HG02884 (cell line): ENCODE measurements at regions not wholly inside any gene's neighbourhood (a gene's known extent, or its start where the extent isn't known, plus 50 kb on each side); places are given as distances from the start of the nearest gene placed in this dataset.

Experiments
- ATAC-seq: cut with Tn5 transposase; IDR thresholded peaks from one replicate; pipeline ENCODE4 v1.9.1; 2021; ENCODE audit warnings: mild to moderate bottlenecking, moderate library complexity; ENCODE audit not compliant: unreplicated experiment

DNA sequence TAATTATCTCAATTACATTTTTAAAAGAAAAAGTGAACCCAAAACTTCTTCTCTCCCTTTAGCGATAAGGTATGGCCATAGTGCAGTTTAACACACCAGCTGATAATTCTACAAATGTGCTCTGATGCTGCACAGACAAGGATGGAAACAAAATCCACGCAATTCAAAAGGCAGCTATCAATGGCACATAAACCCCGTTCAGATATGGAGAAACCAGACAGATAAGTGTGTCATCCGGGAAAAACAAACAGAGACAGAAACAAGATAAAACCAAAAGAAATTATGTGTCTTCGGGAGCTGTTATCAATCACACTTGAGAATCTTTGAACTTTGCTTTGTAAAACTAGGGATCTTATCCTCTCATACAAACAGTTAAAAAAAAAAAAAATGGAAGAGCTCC is 73.6 kb downstream of the SIPA1L2 start:
- no peak for ATAC-seq

DNA sequence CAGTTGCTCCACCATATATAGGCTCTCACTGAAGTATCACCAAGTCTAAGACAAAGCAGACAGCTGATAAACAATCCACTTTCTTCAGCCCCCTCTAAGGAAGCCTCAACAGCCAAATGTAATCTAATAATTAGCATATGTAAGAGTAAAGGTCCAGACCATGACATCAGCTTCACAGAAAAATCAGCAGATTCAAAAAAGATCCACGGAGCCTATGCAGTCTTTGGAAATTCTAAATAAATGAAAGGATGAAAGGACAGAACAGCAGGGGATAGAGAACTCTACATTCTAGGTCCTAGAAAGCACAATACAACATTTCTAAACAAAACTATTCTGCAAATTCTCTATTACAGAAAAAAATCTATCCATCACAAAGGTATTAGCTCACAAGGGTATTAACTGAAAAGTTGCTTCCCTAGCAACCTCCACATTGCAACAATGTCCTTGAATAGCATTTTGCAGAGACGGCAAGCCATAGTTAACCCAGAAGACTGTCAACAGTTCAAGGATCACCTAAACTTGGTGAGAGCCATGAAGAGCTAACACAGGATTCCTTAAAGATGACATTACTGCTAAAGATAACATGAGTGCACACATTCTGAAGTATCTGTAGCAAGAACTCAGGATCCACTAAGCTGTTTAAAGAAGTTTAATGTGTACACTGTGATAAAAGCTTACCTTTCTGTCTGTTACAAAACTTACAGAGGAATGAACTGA is 74.3 kb downstream of the SIPA1L2 start:
- ATAC-seq = no peak

GRCh38 chr1:232554409-232554808 is 75.5 kb downstream of the SIPA1L2 start:
- ATAC-seq = no peak

DNA sequence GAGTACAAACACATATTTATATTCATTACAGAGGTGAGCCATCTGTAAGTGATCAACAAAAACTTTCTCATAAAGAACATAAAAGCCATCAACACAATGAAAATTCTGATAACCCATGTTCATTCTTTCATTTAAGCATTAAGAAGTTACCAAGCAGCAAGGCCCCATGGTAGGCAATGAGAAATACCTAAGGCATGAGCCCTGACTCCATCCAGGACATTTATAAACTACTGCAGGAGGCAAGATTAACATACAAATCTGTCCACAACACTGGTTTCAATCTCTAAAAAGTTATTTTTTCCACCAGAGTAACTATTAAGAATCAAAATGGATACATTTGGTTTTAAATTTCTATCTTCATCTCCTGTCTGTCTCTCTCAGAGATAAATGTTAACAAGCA is 76.1 kb downstream of the SIPA1L2 start:
- no peak for ATAC-seq

DNA sequence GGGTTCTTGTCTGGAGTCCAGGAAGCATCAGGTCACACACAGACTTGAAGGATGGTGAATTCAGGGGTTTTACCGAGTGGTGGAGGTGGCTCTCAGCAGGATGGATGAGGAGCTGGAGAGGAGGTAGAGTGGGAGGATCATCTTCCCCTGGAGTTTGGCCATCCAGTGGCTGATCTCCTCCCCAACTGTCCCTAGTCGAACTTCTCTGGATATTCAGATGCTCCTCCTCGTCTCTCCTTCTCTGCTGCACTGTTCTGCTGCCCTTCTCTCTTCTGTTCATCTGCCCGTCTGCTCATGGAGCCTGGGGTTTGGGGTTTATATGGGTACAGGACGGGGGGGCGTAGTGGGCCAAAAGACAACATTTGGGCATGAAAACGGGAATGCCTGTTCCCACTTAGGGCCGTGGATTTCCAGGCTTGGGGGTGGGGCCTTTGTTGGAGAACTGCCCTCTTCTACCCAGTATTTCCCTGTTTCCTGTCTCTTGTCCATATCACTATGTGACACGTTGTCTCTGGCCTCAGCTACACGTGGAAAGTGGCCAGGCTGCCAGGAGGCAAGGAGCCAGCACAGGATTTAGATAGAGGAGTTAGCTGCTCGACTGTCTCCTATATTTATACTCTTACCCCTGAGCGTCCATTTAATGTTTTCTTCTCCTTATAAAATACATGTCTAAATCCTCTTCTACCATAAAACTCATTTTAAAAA is 76.7 kb downstream of the SIPA1L2 start:
- no peak for ATAC-seq

GRCh38 chr1:232551386-232551785 is 78.5 kb downstream of the SIPA1L2 start:
- ATAC-seq = no peak

GRCh38 chr1:232550007-232550406 is 79.9 kb downstream of the SIPA1L2 start:
- no peak for ATAC-seq

- ATAC-seq = no peak
Observed at GRCh38 chr1:232548691-232549090, 81.2 kb downstream of the SIPA1L2 start.

- no peak for ATAC-seq
Observed at GRCh38 chr1:232547938-232548484, 81.9 kb downstream of the SIPA1L2 start.

GRCh38 chr1:232542633-232543593 is 87.0 kb downstream of the SIPA1L2 start:
- no peak for ATAC-seq

DNA sequence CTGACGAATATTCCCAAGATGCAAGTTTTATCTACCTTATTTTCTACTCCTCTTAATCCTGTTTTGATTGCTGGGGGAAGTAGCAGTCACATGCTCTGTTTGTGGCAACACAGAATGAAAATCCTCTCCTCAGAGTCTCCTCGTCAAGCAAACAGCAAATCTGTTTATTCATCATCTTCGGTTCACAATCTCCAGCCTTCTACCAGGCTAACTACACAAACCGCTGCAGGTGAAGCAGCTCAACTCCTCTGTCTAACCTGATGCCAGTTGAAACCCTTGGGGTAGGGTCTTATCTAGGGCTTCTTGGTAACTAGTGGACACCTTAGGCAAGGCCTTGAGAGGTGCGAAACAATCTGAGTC is 91.0 kb downstream of the SIPA1L2 start:
- ATAC-seq = no peak

DNA sequence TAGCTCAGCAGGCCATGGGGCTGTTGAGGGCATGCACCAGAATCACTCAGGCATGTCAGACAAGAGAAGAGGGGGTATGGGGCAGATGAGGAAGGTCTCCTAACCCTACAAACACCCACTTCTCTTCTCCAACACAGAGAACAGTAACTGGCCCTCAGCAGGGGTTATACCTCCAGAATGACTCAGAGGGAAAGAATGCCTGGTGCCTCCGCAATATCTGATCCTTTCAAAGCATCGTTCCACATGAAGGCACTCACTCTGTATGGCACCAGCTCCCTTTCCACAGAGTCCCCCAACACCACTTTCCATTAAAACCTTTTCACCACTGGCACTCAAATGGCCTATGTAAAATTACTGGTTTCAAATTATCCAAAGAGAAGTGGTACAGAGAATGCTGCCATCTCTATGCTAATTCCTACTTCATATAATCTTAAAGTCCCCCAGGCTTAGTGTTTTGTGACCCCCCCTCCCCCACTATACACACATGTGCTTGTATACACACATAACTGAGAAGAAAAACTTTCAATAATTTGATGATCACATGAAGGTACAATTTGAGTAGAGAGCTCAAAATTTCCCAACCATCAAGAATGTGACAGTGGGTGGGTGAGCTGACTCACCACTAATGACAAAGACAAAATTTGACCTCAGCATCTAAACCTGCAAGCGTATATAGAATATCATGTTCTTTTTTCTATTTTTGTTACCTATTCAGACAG is 91.5 kb downstream of the SIPA1L2 start:
- ATAC-seq = no peak

GRCh38 chr1:232534552-232535517 is 95.1 kb downstream of the SIPA1L2 start:
- ATAC-seq = no peak

DNA sequence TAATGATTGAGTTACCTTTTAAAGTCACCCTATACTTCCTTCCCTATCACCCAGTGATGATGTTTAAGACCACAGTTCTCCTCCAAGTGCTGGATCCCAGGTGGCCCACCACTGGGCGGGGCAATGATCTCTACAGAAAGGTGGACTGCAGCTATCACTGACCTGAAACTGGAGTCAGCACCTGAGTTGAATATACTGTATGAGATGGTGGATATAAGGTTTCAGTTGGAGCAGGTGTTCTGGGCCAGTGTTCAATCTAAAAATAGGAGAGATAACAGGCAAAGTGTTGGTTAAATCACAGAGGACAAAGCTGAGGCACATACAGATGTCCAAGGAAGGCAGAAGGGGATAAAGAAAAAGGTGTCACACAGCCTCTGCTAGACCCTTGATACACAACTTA is 96.6 kb downstream of the SIPA1L2 start:
- no peak for ATAC-seq

- ATAC-seq = no peak
Observed at GRCh38 chr1:232532901-232533300, 97.0 kb downstream of the SIPA1L2 start.

DNA sequence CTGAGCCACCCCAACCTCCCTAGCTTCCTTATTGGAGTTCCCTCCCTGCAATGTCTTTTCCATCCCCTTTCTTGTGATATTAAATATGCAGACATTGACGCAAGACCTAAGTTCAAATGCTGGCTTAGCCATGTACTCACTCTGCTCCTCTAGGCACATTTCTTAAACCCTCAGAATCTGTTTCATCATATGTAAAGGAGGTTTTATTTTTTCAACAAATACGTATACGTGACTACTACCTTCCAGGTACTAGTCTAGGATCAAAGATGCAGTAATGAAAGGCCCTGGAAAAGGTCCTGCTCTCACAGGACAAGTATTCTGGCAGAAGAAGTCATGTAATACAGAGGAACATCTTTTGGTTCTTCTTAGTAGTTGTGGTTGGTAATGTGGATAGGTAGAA is 98.6 kb downstream of the SIPA1L2 start:
- no peak for ATAC-seq

GRCh38 chr1:232529747-232530146 is 100.2 kb downstream of the SIPA1L2 start:
- no peak for ATAC-seq

GRCh38 chr1:232528472-232529089 is 101.4 kb downstream of the SIPA1L2 start:
- ATAC-seq = no peak

DNA sequence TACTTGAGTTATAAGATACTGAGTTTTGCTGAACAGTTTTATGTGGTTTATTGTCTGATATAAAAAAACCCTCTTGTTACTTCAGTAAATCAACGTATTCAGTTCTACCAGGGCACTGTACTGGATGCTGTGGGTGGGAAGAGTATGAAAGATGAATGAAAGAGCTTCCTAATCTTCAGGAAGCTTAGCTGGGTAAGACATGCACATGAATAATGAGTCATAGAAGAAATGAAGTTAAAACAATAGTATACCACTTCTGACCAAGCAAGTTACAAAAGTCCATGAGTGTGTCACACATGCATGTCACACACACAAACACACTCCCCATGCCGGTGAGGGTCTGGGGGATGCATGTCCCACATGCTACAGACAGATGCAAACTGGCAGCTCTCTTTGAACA is 105.9 kb downstream of the SIPA1L2 start:
- no peak for ATAC-seq
